SK-N-SH treated with all-trans-retinoic acid at 6 μM for 48 hours (cell line): ENCODE measurements at regions not wholly inside any gene's neighbourhood (a gene's known extent, or its start where the extent isn't known, plus 50 kb on each side); places are given as distances from the start of the nearest gene placed in this dataset.

ENCODE experiments used
- ATAC-seq: fragments of 200-7000 bp; cut with Tn5 transposase; 3 replicates; pipeline ENCODE4 v1.9.1; 2020; ENCODE audit warnings: mild to moderate bottlenecking, moderate library complexity
- ARNTL ChIP-seq: fragments of 450-650 bp; formaldehyde crosslinking; IDR thresholded peaks from 2 replicates; pipeline ENCODE4 v1.5.0; 2020; ENCODE audit warnings: low read depth, mild to moderate bottlenecking, moderate library complexity, borderline replicate concordance
- BACH2 ChIP-seq: fragments of 250-450 bp; sonication (Bioruptor Pico); IDR thresholded peaks from 2 replicates; pipeline ENCODE4 v1.9.0; 2021; ENCODE audit warnings: mild to moderate bottlenecking, borderline replicate concordance
- CREB5 ChIP-seq: fragments of 250-450 bp; sonication (Bioruptor Pico); IDR thresholded peaks from 2 replicates; pipeline ENCODE4 v1.5.1; 2020; ENCODE audit warnings: low read depth, mild to moderate bottlenecking, moderate library complexity
- CSDC2 ChIP-seq: fragments of 250-450 bp; sonication (Bioruptor Pico); IDR thresholded peaks from 2 replicates; pipeline ENCODE4 v1.5.0; 2020; ENCODE audit warnings: mild to moderate bottlenecking, moderate library complexity
- CSRNP3 ChIP-seq: fragments of 250-450 bp; sonication (Bioruptor Pico); IDR thresholded peaks from 2 replicates; pipeline ENCODE4 v1.5.1; 2021; ENCODE audit warnings: mild to moderate bottlenecking, moderate library complexity
- ESRRG ChIP-seq: fragments of 250-450 bp; sonication (Bioruptor Pico); IDR thresholded peaks from 2 replicates; pipeline ENCODE4 v1.6.1; 2021; ENCODE audit warnings: mild to moderate bottlenecking
- GLIS3 ChIP-seq: fragments of 250-450 bp; sonication (Bioruptor Pico); IDR thresholded peaks from 2 replicates; pipeline ENCODE4 v1.5.0; 2020; ENCODE audit warnings: mild to moderate bottlenecking, moderate library complexity
- ISL1 ChIP-seq: fragments of 250-450 bp; sonication (Bioruptor Pico); IDR thresholded peaks from 2 replicates; pipeline ENCODE4 v2.1.2; 2022; ENCODE audit warnings: mild to moderate bottlenecking, moderate library complexity
- OSR1 ChIP-seq: fragments of 250-450 bp; sonication (Bioruptor Pico); IDR thresholded peaks from 2 replicates; pipeline ENCODE4 v1.8.0; 2022; ENCODE audit warnings: moderate library complexity, mild to moderate bottlenecking, inconsistent platforms
- PATZ1 ChIP-seq: fragments of 250-450 bp; sonication (Bioruptor Pico); IDR thresholded peaks from 2 replicates; pipeline ENCODE4 v1.8.0; 2020; ENCODE audit warnings: mild to moderate bottlenecking, moderate library complexity, borderline replicate concordance
- POU6F1 ChIP-seq: fragments of 250-450 bp; sonication (Bioruptor Pico); IDR thresholded peaks from 2 replicates; pipeline ENCODE4 v1.8.0; 2021; ENCODE audit warnings: low read depth, mild to moderate bottlenecking, moderate library complexity, borderline replicate concordance
- PPARA ChIP-seq: fragments of 250-450 bp; sonication (Bioruptor Pico); IDR thresholded peaks from 2 replicates; pipeline ENCODE4 v1.5.0; 2020; ENCODE audit warnings: mild to moderate bottlenecking, borderline replicate concordance
- RARB ChIP-seq: fragments of 250-450 bp; sonication (Bioruptor Pico); IDR thresholded peaks from 2 replicates; pipeline ENCODE4 v1.8.0; 2021; ENCODE audit warnings: mild to moderate bottlenecking, moderate library complexity
- SNAI2 ChIP-seq: fragments of 250-450 bp; sonication (Bioruptor Pico); IDR thresholded peaks from 2 replicates; pipeline ENCODE4 v1.5.0; 2020; ENCODE audit warnings: mild to moderate bottlenecking, moderate library complexity
- TOX ChIP-seq: fragments of 250-450 bp; sonication (Bioruptor Pico); IDR thresholded peaks from 2 replicates; pipeline ENCODE4 v1.8.0; 2021; ENCODE audit warnings: mild to moderate bottlenecking, moderate library complexity, borderline replicate concordance
- TSHZ2 ChIP-seq: fragments of 250-450 bp; sonication (Bioruptor Pico); IDR thresholded peaks from 2 replicates; pipeline ENCODE4 v1.5.0; 2020; ENCODE audit warnings: mild to moderate bottlenecking, moderate library complexity
- ZFP3 ChIP-seq: fragments of 250-450 bp; sonication (Bioruptor Pico); IDR thresholded peaks from 2 replicates; pipeline ENCODE4 v1.5.0; 2020; ENCODE audit warnings: mild to moderate bottlenecking, moderate library complexity
- ZFP30 ChIP-seq: fragments of 450-650 bp; formaldehyde crosslinking; IDR thresholded peaks from 2 replicates; pipeline ENCODE4 v1.5.0; 2022; ENCODE audit warnings: mild to moderate bottlenecking, moderate library complexity
- ZNF565 ChIP-seq: fragments of 450-650 bp; formaldehyde crosslinking; conservative IDR thresholded peaks from 2 replicates; pipeline ENCODE4 v1.5.0; 2020; ENCODE audit warnings: low read depth, mild to moderate bottlenecking, moderate library complexity
- ZNF70 ChIP-seq: fragments of 450-650 bp; formaldehyde crosslinking; IDR thresholded peaks from 2 replicates; pipeline ENCODE4 v1.5.0; 2020; ENCODE audit warnings: mild to moderate bottlenecking, moderate library complexity
- ZNF8 ChIP-seq: fragments of 450-650 bp; formaldehyde crosslinking; IDR thresholded peaks from 2 replicates; pipeline ENCODE4 v1.5.0; 2020; ENCODE audit warnings: mild to moderate bottlenecking, moderate library complexity

- no peak for TF ChIP-seq PATZ1 (CRISPR knock-in tag)
- no peak for TF ChIP-seq CREB5 (CRISPR knock-in tag)
Observed at GRCh38 chr12:30473274-30473673, 222.4 kb downstream of the IPO8 start (continued).

- TF ChIP-seq CSDC2 (CRISPR knock-in tag) (no peak), TSHZ2 (no peak), GLIS3 (CRISPR knock-in tag) (no peak), ZNF8 (CRISPR knock-in tag) (no peak), POU6F1 (CRISPR knock-in tag) (no peak), SNAI2 (CRISPR knock-in tag) (no peak), CSRNP3 (CRISPR knock-in tag) (no peak), ARNTL (CRISPR knock-in tag) (no peak), TOX (CRISPR knock-in tag) (no peak)
- ATAC-seq = no peak
Observed at GRCh38 chr12:30466093-30466585, 229.5 kb downstream of the IPO8 start.

GRCh38 chr12:30463636-30464035, 232.0 kb downstream of the IPO8 start:
- TF ChIP-seq OSR1 (CRISPR knock-in tag) = no peak
- no peak for TF ChIP-seq ESRRG (CRISPR knock-in tag)
- TF ChIP-seq ARNTL (CRISPR knock-in tag) = no peak
- TF ChIP-seq RARB (CRISPR knock-in tag) = no peak
- TF ChIP-seq ISL1 = no peak
- no peak for ATAC-seq

- no peak for ATAC-seq
- no peak for TF ChIP-seq ZFP30 (CRISPR knock-in tag)
- TF ChIP-seq ZNF8 (CRISPR knock-in tag) = no peak
- no peak for TF ChIP-seq ZFP3
- TF ChIP-seq ZNF565 = no peak
- TF ChIP-seq PPARA (CRISPR knock-in tag) = no peak
- no peak for TF ChIP-seq CREB5 (CRISPR knock-in tag)
- no peak for TF ChIP-seq CSDC2 (CRISPR knock-in tag)
- TF ChIP-seq ZNF70 (CRISPR knock-in tag) = no peak
- TF ChIP-seq ESRRG (CRISPR knock-in tag) = no peak
- no peak for TF ChIP-seq BACH2 (CRISPR knock-in tag)
- no peak for TF ChIP-seq CSRNP3 (CRISPR knock-in tag)
- no peak for TF ChIP-seq POU6F1 (CRISPR knock-in tag)
- TF ChIP-seq RARB (CRISPR knock-in tag) = no peak
Observed at GRCh38 chr12:30462249-30462648, 233.4 kb downstream of the IPO8 start.
